Neural progenitor cell (in vitro differentiated cells): ENCODE measurements at regions not wholly inside any gene's neighbourhood (a gene's known extent, or its start where the extent isn't known, plus 50 kb on each side); places are given as distances from the start of the nearest gene placed in this dataset.

Source experiments
- EZH2 ChIP-seq: fragments of 200-600 bp; sonication (generic); IDR thresholded peaks from 2 replicates; pipeline ENCODE4 v1.6.1; 2017; ENCODE audit warnings: antibody characterized with exemption, mild to moderate bottlenecking, moderate library complexity
- EZH2phosphoT487 ChIP-seq: fragments of 200-600 bp; sonication (generic); IDR thresholded peaks from 2 replicates; pipeline ENCODE4 v1.6.1; 2017; ENCODE audit warnings: antibody characterized with exemption
- TF ChIP-seq, protein P1 (sequence below): fragments of 200-600 bp; sonication (generic); IDR thresholded peaks from 2 replicates; pipeline ENCODE4 v1.5.1; 2017; ENCODE audit warnings: antibody characterized with exemption, mild to moderate bottlenecking

DNA sequence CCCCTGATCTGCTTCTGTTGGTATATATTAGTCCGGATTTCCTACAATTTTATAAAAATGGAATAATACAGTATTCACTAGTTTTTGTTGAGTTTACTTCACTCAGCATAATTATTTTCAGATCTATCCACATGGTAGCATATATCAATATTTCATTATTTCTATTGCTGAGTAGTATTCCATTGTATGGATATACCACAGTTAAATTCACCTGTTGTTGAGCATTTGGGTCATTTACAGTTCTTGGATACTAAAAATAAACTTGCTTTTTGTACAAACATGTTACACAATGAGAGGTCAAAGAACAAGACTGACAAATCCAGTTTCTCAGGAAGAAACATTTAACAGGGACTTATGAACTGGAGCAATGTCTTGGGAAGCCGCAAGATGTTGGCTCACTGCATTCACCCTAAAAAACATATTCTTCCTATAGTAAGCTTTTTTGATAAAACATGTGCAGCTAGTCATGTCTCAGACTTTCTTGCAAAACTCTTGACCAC is 126.9 kb upstream of the HS3ST2 start:
- TF ChIP-seq, protein P1, sequence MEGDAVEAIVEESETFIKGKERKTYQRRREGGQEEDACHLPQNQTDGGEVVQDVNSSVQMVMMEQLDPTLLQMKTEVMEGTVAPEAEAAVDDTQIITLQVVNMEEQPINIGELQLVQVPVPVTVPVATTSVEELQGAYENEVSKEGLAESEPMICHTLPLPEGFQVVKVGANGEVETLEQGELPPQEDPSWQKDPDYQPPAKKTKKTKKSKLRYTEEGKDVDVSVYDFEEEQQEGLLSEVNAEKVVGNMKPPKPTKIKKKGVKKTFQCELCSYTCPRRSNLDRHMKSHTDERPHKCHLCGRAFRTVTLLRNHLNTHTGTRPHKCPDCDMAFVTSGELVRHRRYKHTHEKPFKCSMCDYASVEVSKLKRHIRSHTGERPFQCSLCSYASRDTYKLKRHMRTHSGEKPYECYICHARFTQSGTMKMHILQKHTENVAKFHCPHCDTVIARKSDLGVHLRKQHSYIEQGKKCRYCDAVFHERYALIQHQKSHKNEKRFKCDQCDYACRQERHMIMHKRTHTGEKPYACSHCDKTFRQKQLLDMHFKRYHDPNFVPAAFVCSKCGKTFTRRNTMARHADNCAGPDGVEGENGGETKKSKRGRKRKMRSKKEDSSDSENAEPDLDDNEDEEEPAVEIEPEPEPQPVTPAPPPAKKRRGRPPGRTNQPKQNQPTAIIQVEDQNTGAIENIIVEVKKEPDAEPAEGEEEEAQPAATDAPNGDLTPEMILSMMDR = no peak
- TF ChIP-seq EZH2 (no peak), EZH2phosphoT487 (no peak)
